CD4-positive, alpha-beta T cell treated with Interleukin-17A for 1 hour (primary cell): ENCODE measurements at regions not wholly inside any gene's neighbourhood (a gene's known extent, or its start where the extent isn't known, plus 50 kb on each side); places are given as distances from the start of the nearest gene placed in this dataset.
"Not testable (repeated sequence)": the region's sequence is repeated elsewhere in the genome, so short reads cannot be mapped to it uniquely, and the experiment has no call there.

Source experiments
- DNase-seq: peaks from one replicate; pipeline ENCODE4 v3.0.0-alpha.2; 2020

- no peak for DNase-seq
These were observed 446.4 kb upstream of the CFAP20DC start for GRCh38 chr3:59496250-59496649.

- DNase-seq, result not testable (repeated sequence)
These were observed 445.1 kb upstream of the CFAP20DC start for GRCh38 chr3:59494969-59495368.

GRCh38 chr3:59486520-59486919 is 436.7 kb upstream of the CFAP20DC start:
- DNase-seq, result no peak

- DNase-seq, result no peak
These were observed 433.4 kb upstream of the CFAP20DC start for GRCh38 chr3:59483191-59483590.

GRCh38 chr3:59482684-59483083 is 432.9 kb upstream of the CFAP20DC start:
- DNase-seq, result no peak

- DNase-seq, result no peak
These were observed 432.1 kb upstream of the CFAP20DC start for GRCh38 chr3:59481776-59482400.

- DNase-seq, result peak; percentile 17
These were observed 430.7 kb upstream of the CFAP20DC start for GRCh38 chr3:59480486-59480995.

GRCh38 chr3:59473636-59474035 is 423.8 kb upstream of the CFAP20DC start:
- DNase-seq, result no peak

- no peak for DNase-seq
These were observed 422.7 kb upstream of the CFAP20DC start for GRCh38 chr3:59472541-59472940.

GRCh38 chr3:59469948-59470723 is 420.3 kb upstream of the CFAP20DC start:
- no peak for DNase-seq

- DNase-seq, result no peak
These were observed 417.7 kb upstream of the CFAP20DC start for GRCh38 chr3:59467476-59467875.

GRCh38 chr3:59464187-59464586 is 414.4 kb upstream of the CFAP20DC start:
- DNase-seq, result no peak

- no peak for DNase-seq
These were observed 413.4 kb upstream of the CFAP20DC start for GRCh38 chr3:59463253-59463652.

- no peak for DNase-seq
These were observed 410.2 kb upstream of the CFAP20DC start for GRCh38 chr3:59460068-59460467.

- no peak for DNase-seq
These were observed 407.1 kb upstream of the CFAP20DC start for GRCh38 chr3:59456852-59457485.

- DNase-seq, result peak; percentile 67
These were observed 402.2 kb upstream of the CFAP20DC start for GRCh38 chr3:59451800-59452746.

- DNase-seq, result peak; percentile 88
These were observed 401.3 kb upstream of the CFAP20DC start for GRCh38 chr3:59450946-59451763.

- peak; percentile 13 for DNase-seq
These were observed 400.6 kb upstream of the CFAP20DC start for GRCh38 chr3:59450437-59450836.

- DNase-seq, result no peak
These were observed 397.1 kb upstream of the CFAP20DC start for GRCh38 chr3:59446775-59447465.

GRCh38 chr3:59444676-59445075 is 394.9 kb upstream of the CFAP20DC start:
- no peak for DNase-seq

- DNase-seq, result peak; percentile 63
These were observed 394.5 kb upstream of the CFAP20DC start for GRCh38 chr3:59444294-59444671.
